ENCODE measurements at regions not wholly inside any gene's neighbourhood (a gene's known extent, or its start where the extent isn't known, plus 50 kb on each side); places are given as distances from the start of the nearest gene placed in this dataset.
"Not testable (repeated sequence)": the region's sequence is repeated elsewhere in the genome, so short reads cannot be mapped to it uniquely, and the experiment has no call there.

DNA sequence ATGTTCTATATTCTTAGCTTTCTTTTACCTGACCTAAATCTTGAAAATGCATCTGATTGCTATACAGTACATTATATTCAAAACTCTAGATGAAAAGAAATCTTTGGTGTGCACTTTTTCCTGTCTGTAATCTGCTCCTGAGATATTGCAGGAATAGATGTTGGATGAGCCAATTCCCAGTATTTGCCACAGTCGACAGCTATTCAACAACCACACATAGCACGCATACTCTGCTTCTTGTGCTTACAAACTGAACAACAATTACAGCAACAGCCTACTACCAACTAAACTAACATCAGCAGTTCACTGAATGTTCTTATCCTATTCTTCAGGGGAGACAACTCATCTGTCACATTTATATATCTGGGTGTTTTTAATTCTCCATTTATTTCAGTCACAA, 573.9 kb upstream of the GRID2 start:
- no peaks in the 10 kb centered on the region for H3K9me3 ChIP-seq
- intact Hi-C loops (cut with DNase I): no loop called here
- no peak overlapping the region for H3K27ac ChIP-seq
- no peak for DNase-seq
- no peak overlapping the region for H3K4me3 ChIP-seq
- H3K4me1 ChIP-seq: no peaks in the 10 kb centered on the region
- TF ChIP-seq, protein P1, sequence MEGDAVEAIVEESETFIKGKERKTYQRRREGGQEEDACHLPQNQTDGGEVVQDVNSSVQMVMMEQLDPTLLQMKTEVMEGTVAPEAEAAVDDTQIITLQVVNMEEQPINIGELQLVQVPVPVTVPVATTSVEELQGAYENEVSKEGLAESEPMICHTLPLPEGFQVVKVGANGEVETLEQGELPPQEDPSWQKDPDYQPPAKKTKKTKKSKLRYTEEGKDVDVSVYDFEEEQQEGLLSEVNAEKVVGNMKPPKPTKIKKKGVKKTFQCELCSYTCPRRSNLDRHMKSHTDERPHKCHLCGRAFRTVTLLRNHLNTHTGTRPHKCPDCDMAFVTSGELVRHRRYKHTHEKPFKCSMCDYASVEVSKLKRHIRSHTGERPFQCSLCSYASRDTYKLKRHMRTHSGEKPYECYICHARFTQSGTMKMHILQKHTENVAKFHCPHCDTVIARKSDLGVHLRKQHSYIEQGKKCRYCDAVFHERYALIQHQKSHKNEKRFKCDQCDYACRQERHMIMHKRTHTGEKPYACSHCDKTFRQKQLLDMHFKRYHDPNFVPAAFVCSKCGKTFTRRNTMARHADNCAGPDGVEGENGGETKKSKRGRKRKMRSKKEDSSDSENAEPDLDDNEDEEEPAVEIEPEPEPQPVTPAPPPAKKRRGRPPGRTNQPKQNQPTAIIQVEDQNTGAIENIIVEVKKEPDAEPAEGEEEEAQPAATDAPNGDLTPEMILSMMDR (IDR thresholded peaks at IDR 0.05): no peak
- no peaks in the 10 kb centered on the region for H3K36me3 ChIP-seq
- ATAC-seq: no peak
- H3K27me3 ChIP-seq: no peaks in the 10 kb centered on the region

DNA sequence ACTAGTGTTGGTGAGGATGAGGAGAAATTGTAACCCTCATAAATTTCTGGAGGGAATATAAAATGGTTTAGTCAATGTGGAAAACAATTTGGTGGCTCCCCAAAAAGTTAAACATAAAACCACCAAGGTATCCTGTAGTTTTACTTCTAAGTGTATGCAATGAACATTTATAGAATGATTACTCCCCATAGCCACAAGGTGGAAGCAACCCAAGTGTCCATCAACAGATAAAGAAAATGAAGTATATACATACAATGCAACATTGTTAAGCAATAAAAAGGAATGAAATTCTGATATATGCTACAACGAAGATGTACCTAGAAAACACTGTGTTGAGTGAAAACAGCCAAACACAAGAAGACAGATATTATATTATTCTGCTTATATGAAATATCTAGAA, 569.1 kb upstream of the GRID2 start:
- no peak overlapping the region for H3K4me3 ChIP-seq
- H3K27ac ChIP-seq: no peak overlapping the region
- TF ChIP-seq, protein P1 (IDR thresholded peaks at IDR 0.05): no peak
- H3K36me3 ChIP-seq: no peaks in the 10 kb centered on the region
- no peaks in the 10 kb centered on the region for H3K27me3 ChIP-seq
- intact Hi-C loops (cut with DNase I): no loop called here
- DNase-seq: no peak
- no peaks in the 10 kb centered on the region for H3K4me1 ChIP-seq
- ATAC-seq: no peak
- H3K9me3 ChIP-seq: no peaks in the 10 kb centered on the region

DNA sequence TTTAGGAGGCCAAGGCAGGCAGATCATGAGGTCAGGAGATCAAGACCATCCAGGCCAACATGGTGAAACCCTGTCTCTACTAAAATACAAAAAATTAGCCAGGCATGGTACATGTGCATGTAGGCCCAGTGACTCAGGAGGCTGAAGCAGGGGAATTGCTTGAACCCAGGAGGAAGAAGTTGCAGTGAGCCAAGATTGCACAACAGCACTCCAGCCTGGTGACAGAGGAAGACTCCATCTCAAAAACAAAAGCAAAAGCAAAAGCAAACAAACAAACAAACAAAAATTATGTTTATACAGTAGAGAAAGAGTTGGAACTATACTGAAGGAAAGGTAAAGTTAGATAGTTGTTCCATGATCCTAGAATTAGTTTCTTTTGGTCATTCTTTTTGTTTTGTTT, 564.9 kb upstream of the GRID2 start:
- intact Hi-C loops (cut with DNase I); H3K27ac ChIP-seq; H3K9me3 ChIP-seq; H3K4me3 ChIP-seq; H3K4me1 ChIP-seq; H3K27me3 ChIP-seq; H3K36me3 ChIP-seq; ATAC-seq; DNase-seq: not testable (repeated sequence)

DNA sequence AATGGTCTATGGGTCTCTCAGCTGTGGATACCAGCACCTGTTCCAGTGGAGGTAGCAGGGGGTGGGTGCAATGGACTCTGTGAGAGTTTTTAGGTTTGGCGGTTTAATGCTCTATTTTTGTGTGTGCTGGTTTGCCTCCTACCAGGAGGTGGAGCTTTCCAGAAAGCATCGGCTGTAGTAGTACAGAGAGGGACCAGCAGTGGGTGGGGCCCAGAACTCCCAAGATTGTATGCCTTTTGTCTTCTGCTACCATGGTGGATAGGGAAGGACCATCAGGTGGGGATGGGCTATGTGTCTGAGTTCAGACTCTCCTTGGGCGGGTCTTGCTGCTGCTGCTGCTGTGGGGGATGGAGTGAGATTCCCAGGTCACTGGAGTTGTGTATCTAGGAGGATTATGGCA, 557.2 kb upstream of the GRID2 start:
- TF ChIP-seq, protein P1 (IDR thresholded peaks at IDR 0.05): no peak
- H3K27me3 ChIP-seq: no peaks in the 10 kb centered on the region
- intact Hi-C loops (cut with DNase I): no loop called here
- H3K4me1 ChIP-seq: no peaks in the 10 kb centered on the region
- no peaks in the 10 kb centered on the region for H3K36me3 ChIP-seq
- no peak overlapping the region for H3K4me3 ChIP-seq
- H3K9me3 ChIP-seq: no peaks in the 10 kb centered on the region
- no peak overlapping the region for H3K27ac ChIP-seq
- no peak for ATAC-seq
- DNase-seq: no peak

DNA sequence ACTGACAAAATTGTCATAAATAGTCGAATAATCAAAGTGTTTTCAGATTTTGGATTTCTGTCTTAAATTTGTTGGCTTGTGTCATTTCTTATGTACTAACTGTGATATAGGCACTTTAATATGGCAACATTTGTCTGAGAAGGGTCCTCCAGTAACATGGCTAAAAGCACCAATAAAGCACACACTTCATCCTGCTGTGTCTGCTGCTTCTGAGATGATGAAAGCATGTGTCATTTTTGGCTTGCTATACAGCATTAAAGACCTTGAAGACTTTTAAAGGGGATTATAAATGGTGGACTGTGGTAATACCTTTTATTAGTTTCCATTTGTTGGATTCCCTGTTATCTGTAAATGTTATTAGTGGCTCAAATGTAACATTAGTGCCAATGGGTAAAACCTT, 551.8 kb upstream of the GRID2 start:
- intact Hi-C loops (cut with DNase I): no loop called here
- no peak overlapping the region for H3K27ac ChIP-seq
- no peak for ATAC-seq
- H3K36me3 ChIP-seq: no peaks in the 10 kb centered on the region
- TF ChIP-seq, protein P1 (IDR thresholded peaks at IDR 0.05): no peak
- no peak overlapping the region for H3K4me3 ChIP-seq
- H3K27me3 ChIP-seq: no peaks in the 10 kb centered on the region
- no peaks in the 10 kb centered on the region for H3K4me1 ChIP-seq
- DNase-seq: no peak
- H3K9me3 ChIP-seq: no peaks in the 10 kb centered on the region

DNA sequence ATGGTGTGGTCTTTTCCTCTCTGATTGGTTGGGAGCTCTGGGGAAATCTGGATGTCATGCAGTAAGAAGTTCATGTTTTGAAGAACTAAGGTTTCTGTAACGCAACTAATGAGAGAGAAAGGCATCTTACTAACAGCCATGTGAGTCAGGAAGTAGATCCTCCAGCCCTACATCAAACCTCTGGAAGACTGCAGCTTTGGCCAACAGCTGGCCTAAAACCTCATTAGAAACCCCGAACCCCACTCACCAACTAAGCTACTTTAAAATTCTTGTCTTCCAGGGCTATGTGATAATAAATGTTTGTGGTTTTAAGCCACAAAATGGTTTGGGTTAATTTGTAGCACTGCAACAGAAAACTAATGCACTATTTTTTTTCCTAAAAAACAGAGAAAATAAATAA, 549.0 kb upstream of the GRID2 start:
- TF ChIP-seq, protein P1 (IDR thresholded peaks at IDR 0.05): no peak
- no peak for ATAC-seq
- no peaks in the 10 kb centered on the region for H3K27me3 ChIP-seq
- no peaks in the 10 kb centered on the region for H3K9me3 ChIP-seq
- intact Hi-C loops (cut with DNase I): no loop called here
- no peak overlapping the region for H3K4me3 ChIP-seq
- H3K36me3 ChIP-seq: no peaks in the 10 kb centered on the region
- no peak for DNase-seq
- no peaks in the 10 kb centered on the region for H3K4me1 ChIP-seq
- no peak overlapping the region for H3K27ac ChIP-seq
